ENCODE measurements at regions not wholly inside any gene's neighbourhood (a gene's known extent, or its start where the extent isn't known, plus 50 kb on each side); places are given as distances from the start of the nearest gene placed in this dataset.

DNA sequence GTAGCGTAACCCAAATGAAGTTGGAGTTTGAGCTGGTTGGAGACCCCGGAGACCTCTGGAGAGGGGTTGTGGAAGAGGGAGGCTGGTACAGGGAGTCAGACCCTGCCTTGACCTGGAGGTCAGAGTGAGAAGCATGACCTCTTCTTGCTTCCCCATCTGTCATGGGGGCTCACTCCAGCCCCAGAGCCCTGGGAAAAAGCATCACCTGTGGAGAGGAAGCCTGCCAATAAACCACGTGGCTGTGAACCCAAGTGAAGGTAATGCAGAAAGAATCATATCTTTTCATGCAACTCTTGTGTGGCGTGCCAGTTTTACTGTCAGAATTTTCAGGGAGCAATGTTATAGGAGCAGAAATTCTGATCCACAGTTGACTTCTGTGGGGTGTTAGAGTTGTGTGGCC, 178.5 kb upstream of the PRICKLE1 start:
- TF ChIP-seq ZBTB21 (CRISPR knock-in tag; IDR thresholded peaks at IDR 0.05; ENCODE audit: borderline replicate concordance) (no peak), FOXP1 (CRISPR knock-in tag; IDR thresholded peaks at IDR 0.05; ENCODE audit: borderline replicate concordance) (no peak), NR2C2 (CRISPR knock-in tag; IDR thresholded peaks at IDR 0.05) (no peak), ZNF423 (CRISPR knock-in tag; IDR thresholded peaks at IDR 0.05) (no peak)
- TF ChIP-seq, protein P1, sequence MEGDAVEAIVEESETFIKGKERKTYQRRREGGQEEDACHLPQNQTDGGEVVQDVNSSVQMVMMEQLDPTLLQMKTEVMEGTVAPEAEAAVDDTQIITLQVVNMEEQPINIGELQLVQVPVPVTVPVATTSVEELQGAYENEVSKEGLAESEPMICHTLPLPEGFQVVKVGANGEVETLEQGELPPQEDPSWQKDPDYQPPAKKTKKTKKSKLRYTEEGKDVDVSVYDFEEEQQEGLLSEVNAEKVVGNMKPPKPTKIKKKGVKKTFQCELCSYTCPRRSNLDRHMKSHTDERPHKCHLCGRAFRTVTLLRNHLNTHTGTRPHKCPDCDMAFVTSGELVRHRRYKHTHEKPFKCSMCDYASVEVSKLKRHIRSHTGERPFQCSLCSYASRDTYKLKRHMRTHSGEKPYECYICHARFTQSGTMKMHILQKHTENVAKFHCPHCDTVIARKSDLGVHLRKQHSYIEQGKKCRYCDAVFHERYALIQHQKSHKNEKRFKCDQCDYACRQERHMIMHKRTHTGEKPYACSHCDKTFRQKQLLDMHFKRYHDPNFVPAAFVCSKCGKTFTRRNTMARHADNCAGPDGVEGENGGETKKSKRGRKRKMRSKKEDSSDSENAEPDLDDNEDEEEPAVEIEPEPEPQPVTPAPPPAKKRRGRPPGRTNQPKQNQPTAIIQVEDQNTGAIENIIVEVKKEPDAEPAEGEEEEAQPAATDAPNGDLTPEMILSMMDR (IDR thresholded peaks at IDR 0.05), result no peak

Measured in WTC11 (cell line).